Activated B cell treated with CpG ODN at 0.5 μM for 24 hours (primary cell): ENCODE measurements at regions not wholly inside any gene's neighbourhood (a gene's known extent, or its start where the extent isn't known, plus 50 kb on each side); places are given as distances from the start of the nearest gene placed in this dataset.

Experiments used
- ATAC-seq: fragments of 200-7000 bp; cut with Tn5 transposase; one replicate; pipeline ENCODE4 v1.10.0; 2021; ENCODE audit warnings: low read depth, mild to moderate bottlenecking, moderate library complexity
- CTCF ChIA-PET: fragments of 350-600 bp; sonication (Branson Sonifier 250); formaldehyde crosslinking; loops from one replicate; lab custom pipeline; 2021; ENCODE audit warnings: antibody characterized with exemption; lab: Charles Lee
- POLR2A ChIA-PET: fragments of 350-600 bp; sonication (Branson Sonifier 250); formaldehyde crosslinking; loops from one replicate; lab custom pipeline; 2021; ENCODE audit warnings: antibody characterized with exemption; lab: Charles Lee
- DNase-seq: peaks from one replicate; pipeline ENCODE4 v3.0.0; 2022
- H3K27ac Mint-ChIP-seq: one replicate; pipeline ENCODE4 v1.8.0; 2020; ENCODE audit warnings: mixed read lengths
- H3K27me3 Mint-ChIP-seq: one replicate; pipeline ENCODE4 v1.8.0; 2021; ENCODE audit warnings: mixed read lengths
- H3K36me3 Mint-ChIP-seq: one replicate; pipeline ENCODE4 v1.8.0; 2021; ENCODE audit warnings: low read depth, mixed read lengths
- H3K4me1 Mint-ChIP-seq: one replicate; pipeline ENCODE4 v1.8.0; 2021; ENCODE audit warnings: mixed read lengths
- H3K4me3 Mint-ChIP-seq: one replicate; pipeline ENCODE4 v1.8.0; 2020; ENCODE audit warnings: mild to moderate bottlenecking, mixed read lengths
- H3K9me3 Mint-ChIP-seq: one replicate; pipeline ENCODE4 v1.8.0; 2020; ENCODE audit warnings: mixed read lengths
- intact Hi-C: fragments of 100-400 bp; cut with micrococcal nuclease; formaldehyde crosslinking; loops from one replicate; pipeline ENCODE4 v1.15.1; 2024
- TF ChIP-seq, protein P1 (sequence below): fragments of 200-600 bp; IDR thresholded peaks from one replicate; pipeline ENCODE4 v1.8.0; 2022; ENCODE audit warnings: antibody characterized with exemption, mild to moderate bottlenecking

GRCh38 chr5:158519433-158520021, 580.2 kb downstream of the EBF1 start:
- ChIA-PET CTCF (interaction anchor here (0.6 kb wide), 1 partner anchor 82 kb away, joined by 3 read pairs; no protein-coding TSS in a partner anchor), POLR2A (no interaction called here)
- H3K27me3 Mint-ChIP-seq: no peaks in the 10 kb centered on the region
- TF ChIP-seq, protein P1, sequence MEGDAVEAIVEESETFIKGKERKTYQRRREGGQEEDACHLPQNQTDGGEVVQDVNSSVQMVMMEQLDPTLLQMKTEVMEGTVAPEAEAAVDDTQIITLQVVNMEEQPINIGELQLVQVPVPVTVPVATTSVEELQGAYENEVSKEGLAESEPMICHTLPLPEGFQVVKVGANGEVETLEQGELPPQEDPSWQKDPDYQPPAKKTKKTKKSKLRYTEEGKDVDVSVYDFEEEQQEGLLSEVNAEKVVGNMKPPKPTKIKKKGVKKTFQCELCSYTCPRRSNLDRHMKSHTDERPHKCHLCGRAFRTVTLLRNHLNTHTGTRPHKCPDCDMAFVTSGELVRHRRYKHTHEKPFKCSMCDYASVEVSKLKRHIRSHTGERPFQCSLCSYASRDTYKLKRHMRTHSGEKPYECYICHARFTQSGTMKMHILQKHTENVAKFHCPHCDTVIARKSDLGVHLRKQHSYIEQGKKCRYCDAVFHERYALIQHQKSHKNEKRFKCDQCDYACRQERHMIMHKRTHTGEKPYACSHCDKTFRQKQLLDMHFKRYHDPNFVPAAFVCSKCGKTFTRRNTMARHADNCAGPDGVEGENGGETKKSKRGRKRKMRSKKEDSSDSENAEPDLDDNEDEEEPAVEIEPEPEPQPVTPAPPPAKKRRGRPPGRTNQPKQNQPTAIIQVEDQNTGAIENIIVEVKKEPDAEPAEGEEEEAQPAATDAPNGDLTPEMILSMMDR: no peak
- H3K9me3 Mint-ChIP-seq: no peaks in the 10 kb centered on the region
- intact Hi-C loops: no loop called here
- no peak for ATAC-seq
- no peaks in the 10 kb centered on the region for H3K36me3 Mint-ChIP-seq
- no peak overlapping the region for H3K4me3 Mint-ChIP-seq
- DNase-seq: no peak
- H3K27ac Mint-ChIP-seq: no peak overlapping the region
- H3K4me1 Mint-ChIP-seq: peaks cover 20% of the 10 kb centered on the region

GRCh38 chr5:158516521-158516920, 583.2 kb downstream of the EBF1 start:
- no peak overlapping the region for H3K27ac Mint-ChIP-seq
- TF ChIP-seq, protein P1: no peak
- POLR2A ChIA-PET: no interaction called here
- CTCF ChIA-PET: no interaction called here
- no peaks in the 10 kb centered on the region for H3K36me3 Mint-ChIP-seq
- intact Hi-C loops: no loop called here
- no peaks in the 10 kb centered on the region for H3K9me3 Mint-ChIP-seq
- no peak for ATAC-seq
- no peaks in the 10 kb centered on the region for H3K27me3 Mint-ChIP-seq
- DNase-seq: no peak
- no peak overlapping the region for H3K4me3 Mint-ChIP-seq
- H3K4me1 Mint-ChIP-seq: peaks cover 43% of the 10 kb centered on the region

GRCh38 chr5:158514986-158515359, 584.7 kb downstream of the EBF1 start:
- CTCF ChIA-PET: no interaction called here
- Mint-ChIP-seq H3K9me3 (no peaks in the 10 kb centered on the region), H3K27me3 (no peaks in the 10 kb centered on the region), H3K27ac (no peak overlapping the region), H3K4me1 (peaks cover 55% of the 10 kb centered on the region), H3K4me3 (no peak overlapping the region), H3K36me3 (no peaks in the 10 kb centered on the region)
- DNase-seq (no peak), ATAC-seq (no peak)
- TF ChIP-seq, protein P1: no peak
- intact Hi-C loops: no loop called here
- POLR2A ChIA-PET: interaction anchor here (0.7 to 2.2 kb wide), 4 partner anchors 27 to 591 kb away, joined by 3 to 9 read pairs (median 5); no protein-coding TSS in a partner anchor

- TF ChIP-seq, protein P1: no peak
- POLR2A ChIA-PET: interaction anchor here (0.6 to 2.2 kb wide), 5 partner anchors 27 to 592 kb away, joined by 3 to 9 read pairs (median 5); no protein-coding TSS in a partner anchor
- CTCF ChIA-PET: interaction anchor here (0.6 kb wide), 1 partner anchor 36 kb away, joined by 3 read pairs; no protein-coding TSS in a partner anchor
- DNase-seq (no peak), ATAC-seq (no peak)
- intact Hi-C loops: no loop called here
- Mint-ChIP-seq H3K4me3 (peak overlapping the region; percentile 72), H3K4me1 (peaks cover 55% of the 10 kb centered on the region), H3K36me3 (no peaks in the 10 kb centered on the region), H3K27me3 (no peaks in the 10 kb centered on the region), H3K9me3 (no peaks in the 10 kb centered on the region), H3K27ac (peak overlapping the region; percentile 86)
These were observed 585.3 kb downstream of the EBF1 start for GRCh38 chr5:158514319-158514985.
